ENCODE measurements at regions not wholly inside any gene's neighbourhood (a gene's known extent, or its start where the extent isn't known, plus 50 kb on each side); places are given as distances from the start of the nearest gene placed in this dataset.

GRCh38 chr17:15078570-15078969 is 186.6 kb downstream of the PMP22 start:
- Histone ChIP-seq H3K27ac (no peak overlapping the region), H3K4me3 (no peak overlapping the region), H3K27me3 (no peaks in the 10 kb centered on the region), H3K36me3 (no peaks in the 10 kb centered on the region), H3K9me3 (no peaks in the 10 kb centered on the region), H3K4me1 (no peaks in the 10 kb centered on the region)
- no peak for TF ChIP-seq CTCF (IDR thresholded peaks at IDR 0.05)
- intact Hi-C loops (cut with DNase I) = no loop called here
- no peak for DNase-seq (ENCODE audit: low spot score in 2 of 2)

- no peak for TF ChIP-seq CTCF (IDR thresholded peaks at IDR 0.05)
- no peak overlapping the region for H3K27ac ChIP-seq
- no peak overlapping the region for H3K4me3 ChIP-seq
- no peaks in the 10 kb centered on the region for H3K4me1 ChIP-seq
- no peak for DNase-seq (ENCODE audit: low spot score in 2 of 2)
- no peaks in the 10 kb centered on the region for H3K27me3 ChIP-seq
- H3K36me3 ChIP-seq = no peaks in the 10 kb centered on the region
- no peaks in the 10 kb centered on the region for H3K9me3 ChIP-seq
- intact Hi-C loops (cut with DNase I) = no loop called here
Observed at GRCh38 chr17:15076991-15077663, 188.0 kb downstream of the PMP22 start.

- Histone ChIP-seq H3K36me3 (no peaks in the 10 kb centered on the region), H3K9me3 (peaks cover 0 to 4% of the 10 kb centered on the region in 2 donors), H3K27ac (no peak overlapping the region), H3K27me3 (no peaks in the 10 kb centered on the region), H3K4me1 (no peaks in the 10 kb centered on the region), H3K4me3 (no peak overlapping the region)
- intact Hi-C loops (cut with DNase I) = no loop called here
- no peak for DNase-seq (ENCODE audit: low spot score in 2 of 2)
- TF ChIP-seq CTCF (IDR thresholded peaks at IDR 0.05) = no peak
Observed at GRCh38 chr17:15051933-15052332, 213.2 kb downstream of the PMP22 start.

GRCh38 chr17:15049795-15050160 is 215.3 kb downstream of the PMP22 start:
- no peak overlapping the region for H3K27ac ChIP-seq
- intact Hi-C loops (cut with DNase I) = no loop called here
- H3K4me1 ChIP-seq = no peaks in the 10 kb centered on the region
- no peak for DNase-seq (ENCODE audit: low spot score in 2 of 2)
- peaks cover 0 to under 1% of the 10 kb centered on the region in 2 donors for H3K9me3 ChIP-seq
- H3K27me3 ChIP-seq = no peaks in the 10 kb centered on the region
- H3K4me3 ChIP-seq = no peak overlapping the region
- no peak for TF ChIP-seq CTCF (IDR thresholded peaks at IDR 0.05)
- no peaks in the 10 kb centered on the region for H3K36me3 ChIP-seq

- no peaks in the 10 kb centered on the region for H3K4me1 ChIP-seq
- no peak for TF ChIP-seq CTCF (IDR thresholded peaks at IDR 0.05)
- intact Hi-C loops (cut with DNase I) = no loop called here
- no peaks in the 10 kb centered on the region for H3K9me3 ChIP-seq
- H3K4me3 ChIP-seq = no peak overlapping the region
- H3K27ac ChIP-seq = no peak overlapping the region
- H3K27me3 ChIP-seq = no peaks in the 10 kb centered on the region
- H3K36me3 ChIP-seq = no peaks in the 10 kb centered on the region
- no peak for DNase-seq (ENCODE audit: low spot score in 2 of 2)
Observed at GRCh38 chr17:15048933-15049794, 216.0 kb downstream of the PMP22 start.

Measured in ascending aorta (tissue), 2 donors.